ENCODE measurements at regions not wholly inside any gene's neighbourhood (a gene's known extent, or its start where the extent isn't known, plus 50 kb on each side); places are given as distances from the start of the nearest gene placed in this dataset.

DNA sequence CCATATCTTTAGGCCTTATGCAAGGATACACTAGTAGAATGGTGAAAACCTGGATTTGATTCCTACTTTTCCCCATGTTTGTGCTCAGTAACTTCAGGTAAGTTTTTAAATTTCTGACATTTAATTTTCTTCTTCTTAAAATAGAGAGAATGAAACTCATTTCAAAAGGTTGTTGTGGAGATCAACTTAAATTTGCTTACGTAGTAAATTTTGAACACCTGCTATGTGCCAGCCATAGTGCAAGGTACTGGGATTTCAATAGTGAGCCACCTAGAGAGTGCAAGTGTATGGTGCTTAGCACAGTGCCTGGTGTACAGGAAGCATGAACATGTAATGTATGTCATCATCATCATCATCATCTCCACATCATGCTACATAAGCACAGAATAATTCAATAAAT, 73.6 kb upstream of the SMIM36 start:
- no peak for TF ChIP-seq POLR2AphosphoS5 (IDR thresholded peaks at IDR 0.05; ENCODE audit: low read depth)
- TF ChIP-seq, protein P1, sequence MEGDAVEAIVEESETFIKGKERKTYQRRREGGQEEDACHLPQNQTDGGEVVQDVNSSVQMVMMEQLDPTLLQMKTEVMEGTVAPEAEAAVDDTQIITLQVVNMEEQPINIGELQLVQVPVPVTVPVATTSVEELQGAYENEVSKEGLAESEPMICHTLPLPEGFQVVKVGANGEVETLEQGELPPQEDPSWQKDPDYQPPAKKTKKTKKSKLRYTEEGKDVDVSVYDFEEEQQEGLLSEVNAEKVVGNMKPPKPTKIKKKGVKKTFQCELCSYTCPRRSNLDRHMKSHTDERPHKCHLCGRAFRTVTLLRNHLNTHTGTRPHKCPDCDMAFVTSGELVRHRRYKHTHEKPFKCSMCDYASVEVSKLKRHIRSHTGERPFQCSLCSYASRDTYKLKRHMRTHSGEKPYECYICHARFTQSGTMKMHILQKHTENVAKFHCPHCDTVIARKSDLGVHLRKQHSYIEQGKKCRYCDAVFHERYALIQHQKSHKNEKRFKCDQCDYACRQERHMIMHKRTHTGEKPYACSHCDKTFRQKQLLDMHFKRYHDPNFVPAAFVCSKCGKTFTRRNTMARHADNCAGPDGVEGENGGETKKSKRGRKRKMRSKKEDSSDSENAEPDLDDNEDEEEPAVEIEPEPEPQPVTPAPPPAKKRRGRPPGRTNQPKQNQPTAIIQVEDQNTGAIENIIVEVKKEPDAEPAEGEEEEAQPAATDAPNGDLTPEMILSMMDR (IDR thresholded peaks at IDR 0.05; ENCODE audit: insufficient read depth, low read length) = no peak
- TF ChIP-seq GABPA (IDR thresholded peaks at IDR 0.05; ENCODE audit: low read depth) = no peak
- TF ChIP-seq SPI1 (IDR thresholded peaks at IDR 0.05; ENCODE audit: borderline replicate concordance, low read depth) = no peak
- TF ChIP-seq, protein P2, sequence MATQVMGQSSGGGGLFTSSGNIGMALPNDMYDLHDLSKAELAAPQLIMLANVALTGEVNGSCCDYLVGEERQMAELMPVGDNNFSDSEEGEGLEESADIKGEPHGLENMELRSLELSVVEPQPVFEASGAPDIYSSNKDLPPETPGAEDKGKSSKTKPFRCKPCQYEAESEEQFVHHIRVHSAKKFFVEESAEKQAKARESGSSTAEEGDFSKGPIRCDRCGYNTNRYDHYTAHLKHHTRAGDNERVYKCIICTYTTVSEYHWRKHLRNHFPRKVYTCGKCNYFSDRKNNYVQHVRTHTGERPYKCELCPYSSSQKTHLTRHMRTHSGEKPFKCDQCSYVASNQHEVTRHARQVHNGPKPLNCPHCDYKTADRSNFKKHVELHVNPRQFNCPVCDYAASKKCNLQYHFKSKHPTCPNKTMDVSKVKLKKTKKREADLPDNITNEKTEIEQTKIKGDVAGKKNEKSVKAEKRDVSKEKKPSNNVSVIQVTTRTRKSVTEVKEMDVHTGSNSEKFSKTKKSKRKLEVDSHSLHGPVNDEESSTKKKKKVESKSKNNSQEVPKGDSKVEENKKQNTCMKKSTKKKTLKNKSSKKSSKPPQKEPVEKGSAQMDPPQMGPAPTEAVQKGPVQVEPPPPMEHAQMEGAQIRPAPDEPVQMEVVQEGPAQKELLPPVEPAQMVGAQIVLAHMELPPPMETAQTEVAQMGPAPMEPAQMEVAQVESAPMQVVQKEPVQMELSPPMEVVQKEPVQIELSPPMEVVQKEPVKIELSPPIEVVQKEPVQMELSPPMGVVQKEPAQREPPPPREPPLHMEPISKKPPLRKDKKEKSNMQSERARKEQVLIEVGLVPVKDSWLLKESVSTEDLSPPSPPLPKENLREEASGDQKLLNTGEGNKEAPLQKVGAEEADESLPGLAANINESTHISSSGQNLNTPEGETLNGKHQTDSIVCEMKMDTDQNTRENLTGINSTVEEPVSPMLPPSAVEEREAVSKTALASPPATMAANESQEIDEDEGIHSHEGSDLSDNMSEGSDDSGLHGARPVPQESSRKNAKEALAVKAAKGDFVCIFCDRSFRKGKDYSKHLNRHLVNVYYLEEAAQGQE (IDR thresholded peaks at IDR 0.05; ENCODE audit: insufficient replicate concordance, low read depth) = no peak
